ENCODE measurements at regions not wholly inside any gene's neighbourhood (a gene's known extent, or its start where the extent isn't known, plus 50 kb on each side); places are given as distances from the start of the nearest gene placed in this dataset.

DNA sequence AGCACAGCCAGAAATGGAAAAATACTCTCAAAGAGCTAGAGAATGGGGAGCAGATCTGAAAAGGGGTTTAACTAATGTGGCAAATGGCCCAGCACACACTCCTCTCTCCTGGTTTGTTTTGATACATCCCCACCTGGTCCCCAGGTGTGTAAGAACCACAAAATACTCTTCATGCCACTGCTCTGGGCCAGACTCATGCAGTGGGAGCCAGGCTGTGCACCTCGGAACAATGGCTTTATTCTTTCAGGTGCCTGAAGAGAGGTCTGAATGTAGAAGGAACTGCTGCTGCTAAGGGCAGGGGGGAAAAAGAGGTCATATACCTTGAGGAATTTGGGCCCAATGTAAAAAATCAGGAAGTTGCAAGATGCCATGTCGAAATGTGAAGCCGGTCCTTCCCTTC lies 123.9 kb upstream of the ADAMTSL1 start:
- no peak for DNase-seq (ENCODE audit: low read depth)

DNA sequence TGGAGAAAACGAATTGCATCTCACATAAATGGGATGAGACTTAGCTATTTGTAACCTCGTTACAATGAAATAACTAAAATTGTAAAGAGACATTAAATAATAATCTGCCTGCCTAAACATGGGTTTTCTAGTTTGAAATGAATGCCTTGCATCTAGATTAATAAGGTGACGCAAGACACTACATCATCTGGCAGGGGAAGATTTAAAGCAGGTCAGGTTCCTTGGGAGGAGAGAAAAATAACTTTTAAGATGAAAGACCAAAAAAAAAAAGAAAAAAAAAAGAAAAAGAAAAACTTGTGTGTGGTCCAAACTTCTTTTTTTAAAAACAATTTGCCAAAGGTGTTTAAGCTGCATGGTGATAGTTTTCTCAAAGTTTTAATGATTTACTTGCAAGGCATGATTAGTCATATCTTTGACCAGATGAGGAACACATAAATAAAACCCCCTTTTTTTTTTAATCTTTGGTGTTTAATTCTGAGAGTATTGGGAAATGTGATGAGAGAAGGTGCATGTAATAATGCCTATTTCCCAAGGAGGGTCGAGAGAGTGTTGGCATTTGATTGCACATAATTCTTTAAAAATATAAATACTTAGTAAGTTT lies 122.9 kb upstream of the ADAMTSL1 start:
- DNase-seq (ENCODE audit: low read depth): no peak

DNA sequence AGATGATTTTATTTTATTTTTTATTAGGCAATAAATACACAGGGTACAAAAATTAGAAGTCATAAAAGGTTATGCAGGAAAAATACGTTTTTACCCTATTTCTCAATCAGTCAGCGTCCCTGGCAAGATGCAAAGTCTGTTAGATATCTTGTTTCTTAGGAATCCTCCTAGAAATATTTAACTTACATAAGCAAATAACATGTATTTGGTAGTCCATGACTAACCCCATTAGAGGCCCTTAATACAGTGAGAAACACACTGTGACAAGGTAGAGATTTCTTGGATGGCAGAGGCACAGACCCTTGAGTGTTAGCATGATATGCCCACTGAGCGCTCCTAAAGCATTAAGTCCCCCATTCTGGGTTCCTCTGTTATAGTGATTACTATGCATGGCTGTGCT lies 121.2 kb upstream of the ADAMTSL1 start:
- no peak for DNase-seq (ENCODE audit: low read depth)

DNA sequence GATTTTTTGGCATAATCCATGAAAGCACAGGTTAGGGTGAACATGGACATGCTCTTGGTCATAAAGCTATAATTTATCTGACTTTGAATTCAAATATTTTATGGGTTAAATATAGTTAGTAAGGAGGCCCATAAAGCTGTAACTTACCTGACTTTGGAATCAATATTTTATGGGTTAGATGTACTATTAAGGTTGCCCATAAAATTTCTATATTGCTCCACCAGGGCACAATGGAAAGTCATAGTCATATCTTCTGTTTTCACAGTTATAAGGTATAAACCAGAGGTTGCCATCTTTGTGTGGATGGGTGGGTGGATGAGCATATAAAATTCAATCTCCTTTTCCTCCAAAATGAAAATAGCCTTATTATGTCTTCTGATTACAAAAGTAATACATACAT lies 120.5 kb upstream of the ADAMTSL1 start:
- DNase-seq (ENCODE audit: low read depth): no peak

DNA sequence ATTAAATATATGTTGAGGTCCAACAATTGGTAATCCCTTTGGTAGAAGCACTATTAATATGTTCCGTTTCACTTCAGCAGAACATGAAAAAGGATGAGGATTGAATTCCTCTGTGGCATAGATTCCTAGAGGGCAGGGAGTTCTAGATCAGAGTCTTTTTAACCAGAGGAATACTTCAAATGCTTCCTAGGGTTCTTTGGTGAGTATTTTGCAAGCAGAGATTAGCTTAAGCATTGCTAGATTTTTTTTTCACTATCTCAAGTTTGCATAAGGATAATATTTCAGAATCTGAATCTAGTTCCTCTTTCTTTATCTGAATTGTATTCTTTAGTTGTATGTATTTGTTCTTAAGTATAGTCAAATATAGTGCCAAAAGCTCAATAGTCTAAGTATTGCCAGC lies 116.6 kb upstream of the ADAMTSL1 start:
- DNase-seq (ENCODE audit: low read depth): no peak

DNA sequence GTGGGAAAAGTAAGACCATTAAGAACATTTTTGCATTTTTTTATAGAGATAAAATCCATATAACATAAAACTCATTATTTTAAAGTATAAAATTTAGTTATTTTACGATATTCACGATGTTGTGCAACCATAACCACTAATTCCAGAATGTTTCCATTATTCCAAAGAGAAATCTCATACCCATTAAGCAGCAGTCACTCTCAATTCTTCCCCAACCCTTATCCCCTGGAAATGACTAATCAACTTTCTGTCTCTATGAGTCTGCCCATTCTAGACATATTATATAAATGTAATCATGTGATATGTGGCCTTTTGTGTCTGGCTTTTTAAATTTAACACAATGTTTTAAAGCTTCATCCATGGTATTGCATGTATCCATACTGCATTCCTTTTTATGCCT lies 115.6 kb upstream of the ADAMTSL1 start:
- no peak for DNase-seq (ENCODE audit: low read depth)

DNA sequence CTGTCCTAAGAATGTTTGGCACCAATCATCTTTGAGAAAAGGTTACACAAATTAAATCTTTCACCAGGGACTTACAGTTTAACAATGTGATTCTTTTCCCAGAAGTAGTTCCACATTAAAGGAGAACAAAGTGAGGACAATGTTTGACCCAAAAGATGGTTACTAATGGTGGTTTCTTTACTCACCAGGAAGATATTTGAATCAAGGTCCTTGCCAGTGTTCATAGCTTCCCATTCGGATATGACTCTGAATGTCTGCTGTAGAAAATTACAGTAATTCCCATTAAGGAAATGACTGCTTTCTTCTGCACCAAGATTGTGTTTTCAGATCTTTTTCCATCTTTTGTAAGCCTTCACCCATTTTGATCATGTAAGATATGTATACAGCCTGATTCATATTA lies 114.6 kb upstream of the ADAMTSL1 start:
- DNase-seq (ENCODE audit: low read depth): no peak

DNA sequence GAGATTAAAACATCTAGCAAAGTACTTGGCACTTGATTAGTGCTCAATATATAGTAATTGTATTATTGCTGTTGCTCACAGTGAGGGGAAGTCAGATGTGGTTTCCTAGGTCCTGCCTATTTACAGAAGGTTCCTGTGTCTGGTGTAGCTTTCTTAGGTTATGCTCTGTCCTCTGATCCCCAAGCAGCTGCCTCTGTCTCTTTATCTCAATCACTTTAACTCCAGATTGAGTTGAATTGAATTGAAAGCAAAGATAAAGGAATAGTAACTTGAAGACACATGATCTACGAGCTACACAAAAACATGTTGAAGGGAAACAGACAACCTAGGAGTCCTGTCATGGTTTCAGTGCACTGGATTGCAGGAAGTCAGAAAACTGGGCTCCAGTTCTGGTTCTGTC lies 113.9 kb upstream of the ADAMTSL1 start:
- no peak for DNase-seq (ENCODE audit: low read depth)

DNA sequence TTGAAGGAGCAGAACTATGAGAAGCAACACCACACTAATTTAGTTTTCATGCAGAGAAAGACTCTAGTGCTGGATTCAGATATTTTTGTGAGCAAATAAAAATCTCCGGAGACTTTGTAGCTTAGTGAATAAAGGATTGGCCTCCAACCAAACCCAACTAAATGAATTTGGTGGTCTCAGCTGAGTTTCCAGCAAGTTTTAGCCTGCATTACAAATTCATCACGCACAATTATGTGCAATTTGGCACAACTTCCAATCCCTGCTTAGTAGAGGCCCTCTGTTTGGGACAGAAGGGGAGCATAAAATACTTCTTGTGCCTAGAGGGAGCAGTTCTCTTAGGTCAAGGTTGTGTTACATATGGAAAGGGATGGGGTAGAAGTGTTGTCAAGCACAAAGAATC lies 112.3 kb upstream of the ADAMTSL1 start:
- DNase-seq (ENCODE audit: low read depth): no peak

DNA sequence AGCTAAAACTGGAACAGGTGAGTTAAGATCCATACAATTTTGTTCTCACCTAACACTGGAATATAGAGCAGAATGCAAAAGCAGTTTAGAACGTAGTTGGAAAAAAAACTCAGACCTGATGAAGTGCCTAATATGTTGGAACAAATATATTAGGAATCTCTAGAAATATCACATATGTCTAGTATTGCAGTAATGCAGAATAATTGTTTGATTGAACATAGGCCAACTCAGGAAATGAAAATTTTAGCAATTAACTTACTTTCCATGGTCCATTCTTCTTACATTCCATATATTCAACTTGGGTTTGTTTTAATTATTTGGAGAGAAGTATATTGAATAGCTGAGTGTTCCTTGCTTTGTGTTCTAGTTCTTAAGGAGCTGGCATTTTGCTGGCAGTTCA lies 111.8 kb upstream of the ADAMTSL1 start:
- DNase-seq (ENCODE audit: low read depth): no peak

DNA sequence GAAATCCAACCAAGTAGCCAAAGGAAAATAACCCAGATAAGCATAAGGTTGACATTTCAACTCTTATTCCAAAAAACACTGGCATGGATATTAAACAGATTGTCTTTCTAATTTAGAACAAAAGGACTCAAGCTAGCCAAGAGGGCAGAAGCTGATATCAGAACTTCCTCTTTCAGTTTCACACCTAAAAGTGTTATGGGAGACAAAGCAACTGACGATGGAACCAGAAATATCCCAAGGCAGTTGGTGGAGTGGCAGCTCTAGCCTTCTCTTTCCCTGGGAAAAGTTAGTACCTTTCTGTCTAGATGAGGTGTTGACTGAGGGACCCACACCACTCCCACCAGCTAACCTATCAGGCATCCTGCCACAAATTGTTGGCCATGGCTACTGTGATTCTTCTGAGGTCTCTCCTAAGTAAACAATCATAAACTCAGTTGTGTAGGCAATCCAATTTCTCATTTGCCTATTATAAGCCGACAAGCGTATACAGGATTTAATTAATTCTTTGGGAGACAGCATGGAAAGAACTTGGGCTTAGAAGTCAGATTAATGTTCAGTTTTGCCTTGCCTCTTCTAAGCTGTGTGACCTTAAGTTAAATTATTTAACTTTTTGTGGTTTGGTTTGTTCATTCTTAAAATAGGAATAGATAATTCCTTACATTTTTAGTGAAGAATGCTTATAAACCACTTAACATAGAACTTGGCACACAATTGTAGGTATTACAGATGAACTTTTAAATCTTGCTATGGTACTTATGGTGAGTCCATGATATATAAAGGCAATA lies 110.9 kb upstream of the ADAMTSL1 start:
- no peak for DNase-seq (ENCODE audit: low read depth)

DNA sequence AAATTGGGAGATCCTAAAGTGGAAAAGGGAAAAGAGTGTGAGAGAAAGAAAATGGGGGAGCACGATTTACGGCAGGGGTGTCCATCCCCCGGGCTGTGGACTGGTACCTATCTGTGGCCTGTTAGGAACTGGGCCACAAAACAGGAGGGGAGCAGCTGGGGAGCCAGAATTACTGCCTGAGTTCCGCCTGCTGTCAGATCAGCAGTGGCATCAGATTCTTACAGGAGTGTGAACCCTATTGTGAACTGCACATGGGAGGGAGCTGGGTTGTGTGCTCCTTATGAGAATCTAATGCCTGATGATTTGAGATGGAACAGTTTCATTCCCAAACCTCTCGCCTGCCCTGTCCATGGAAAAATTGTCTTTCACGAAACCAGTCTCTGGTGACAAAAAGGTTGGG lies 108.3 kb upstream of the ADAMTSL1 start:
- DNase-seq (ENCODE audit: low read depth): no peak

DNA sequence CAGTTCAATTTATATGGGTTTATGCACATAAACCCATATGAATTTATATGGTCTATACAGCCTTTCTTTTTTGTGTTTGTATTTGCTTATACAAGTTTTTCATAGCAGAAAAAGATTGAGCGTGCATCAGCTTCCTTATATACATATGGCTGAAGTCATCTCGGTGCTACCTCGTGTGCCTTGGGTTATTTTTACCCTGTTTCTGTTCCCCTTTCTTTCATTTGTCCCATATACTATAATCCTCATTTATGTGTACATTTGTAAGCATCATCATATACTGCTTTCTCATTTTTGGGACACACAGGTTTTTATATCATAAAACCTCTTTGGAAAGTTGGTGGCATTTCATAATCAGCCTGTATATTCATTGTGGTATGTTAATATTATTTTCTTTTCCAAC lies 107.8 kb upstream of the ADAMTSL1 start:
- DNase-seq (ENCODE audit: low read depth): no peak

DNA sequence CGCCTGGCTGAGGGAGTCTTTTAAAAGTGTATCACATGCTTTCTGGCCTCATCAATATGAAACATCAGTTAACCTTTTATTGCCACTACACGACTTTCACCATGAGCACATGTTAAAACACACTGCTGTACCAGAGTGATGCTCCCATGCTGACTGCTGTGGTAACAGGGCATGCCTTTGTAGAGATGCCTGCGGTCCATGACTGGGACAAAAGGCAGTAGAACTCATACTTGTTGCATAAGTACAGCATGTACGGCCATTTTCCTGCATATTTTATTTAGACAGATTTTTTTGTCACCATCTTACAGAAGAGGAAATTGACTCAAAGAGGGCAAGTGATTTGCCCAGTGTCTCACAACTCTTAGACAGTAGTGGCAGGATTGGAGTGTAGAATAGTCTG lies 105.7 kb upstream of the ADAMTSL1 start:
- no peak for DNase-seq (ENCODE audit: low read depth)

DNA sequence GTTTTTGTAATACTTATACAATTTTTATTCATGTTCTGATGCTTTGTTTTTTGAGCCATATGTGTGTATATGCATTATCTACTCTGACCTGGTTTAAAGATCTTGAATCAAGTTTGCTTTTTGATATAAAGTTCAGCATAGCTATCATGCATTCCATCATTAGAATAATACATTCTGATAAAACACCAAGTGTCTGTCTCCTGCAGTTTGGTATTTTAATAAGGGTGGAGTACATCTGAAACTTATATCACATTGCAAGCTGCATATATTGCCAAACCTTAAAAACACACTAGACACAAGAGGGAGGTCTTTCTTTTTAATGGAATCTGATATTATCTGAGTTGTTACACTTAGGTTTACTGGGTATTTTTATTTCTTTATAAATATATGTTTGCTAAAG lies 102.8 kb upstream of the ADAMTSL1 start:
- DNase-seq (ENCODE audit: low read depth): no peak

DNA sequence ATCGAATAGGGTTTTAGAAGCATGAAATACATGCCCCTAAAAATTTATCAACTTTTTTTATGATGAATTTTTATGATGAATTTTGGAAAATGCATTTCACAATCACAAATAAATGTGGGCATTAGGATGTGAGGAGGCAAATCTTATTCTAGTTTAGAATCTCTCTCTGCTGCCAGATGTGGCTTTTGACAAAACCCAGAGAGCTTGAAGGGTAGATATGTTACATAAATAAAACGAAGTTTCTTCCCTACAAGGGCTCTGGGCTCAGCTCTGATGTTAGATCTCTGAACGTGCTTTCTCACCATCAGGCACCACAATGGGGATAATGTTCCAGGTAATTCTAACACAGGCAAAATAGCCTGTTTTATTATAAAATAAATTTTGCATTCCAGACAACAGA lies 102.3 kb upstream of the ADAMTSL1 start:
- DNase-seq (ENCODE audit: low read depth): no peak

DNA sequence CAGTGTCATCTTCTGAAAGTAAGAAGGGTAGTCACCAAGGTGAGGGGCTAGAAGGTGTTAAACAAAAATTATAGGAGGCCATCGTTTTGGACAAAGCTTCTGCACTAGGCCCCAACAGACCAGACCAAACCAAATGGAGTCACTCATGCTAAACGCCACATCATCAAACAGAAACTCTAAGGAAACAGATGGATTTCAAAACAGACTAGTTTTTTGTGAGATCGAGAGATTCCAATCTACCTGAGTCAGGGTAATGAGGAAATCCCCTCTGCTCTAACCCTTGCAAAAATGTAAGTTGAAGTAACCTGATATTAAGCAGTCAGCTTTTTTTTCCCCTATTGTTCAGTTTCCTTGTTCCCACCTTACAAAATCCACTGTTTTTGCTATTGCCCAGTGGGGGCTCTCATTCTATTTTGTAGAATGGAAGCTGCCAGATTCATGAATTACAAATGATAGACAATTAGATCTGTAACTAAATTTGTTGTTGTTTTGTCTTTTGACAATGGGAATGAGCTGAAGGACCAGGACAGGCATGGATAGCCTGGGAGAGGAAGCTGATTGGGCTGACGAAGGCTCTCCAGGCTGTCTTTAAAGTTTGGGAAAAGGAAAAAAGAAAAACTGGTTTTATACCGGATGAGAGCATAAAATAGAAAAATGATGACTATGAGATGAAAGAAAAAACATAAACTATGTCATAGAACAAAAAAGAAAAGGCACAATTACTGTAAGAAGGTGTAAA lies 94.7 kb upstream of the ADAMTSL1 start:
- no peak for DNase-seq (ENCODE audit: low read depth)

DNA sequence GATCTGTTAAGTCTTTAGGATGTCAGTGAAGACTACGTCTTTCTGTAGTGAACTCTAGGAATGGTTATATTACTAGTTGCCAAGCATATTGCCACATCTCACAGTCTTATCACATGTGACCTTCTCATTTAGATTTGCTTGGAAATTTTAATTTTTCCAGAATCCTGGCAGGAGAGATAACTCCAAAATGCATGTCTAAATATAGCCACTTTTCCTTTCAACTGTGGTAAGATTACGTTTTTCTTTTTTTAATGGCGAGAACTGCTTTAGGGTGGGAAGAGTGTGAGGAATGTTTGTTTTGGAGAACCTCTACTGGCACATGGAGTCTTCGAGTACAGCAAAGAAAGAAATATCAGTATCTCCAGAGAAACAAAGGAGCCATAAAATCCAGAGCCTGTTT lies 91.7 kb upstream of the ADAMTSL1 start:
- DNase-seq (ENCODE audit: low read depth): no peak

DNA sequence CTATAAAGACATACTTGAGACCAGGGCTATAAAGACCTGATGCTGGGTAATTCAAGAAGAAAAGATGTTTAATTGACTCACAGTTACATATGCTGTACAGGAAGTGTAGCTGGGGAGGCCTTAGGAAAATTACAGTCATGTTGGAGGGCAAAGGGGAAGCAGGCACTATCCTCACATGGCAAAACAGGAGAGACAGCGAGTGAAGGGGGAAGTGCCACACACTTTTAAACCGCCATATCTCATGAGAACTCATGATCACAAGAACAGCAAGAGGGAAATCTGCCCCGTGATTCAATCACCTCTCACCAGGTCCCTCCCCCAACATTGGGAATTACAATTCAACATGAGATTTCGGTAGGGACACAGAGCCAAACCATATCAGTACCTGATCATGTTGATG lies 89.9 kb upstream of the ADAMTSL1 start:
- no peak for DNase-seq (ENCODE audit: low read depth)

DNA sequence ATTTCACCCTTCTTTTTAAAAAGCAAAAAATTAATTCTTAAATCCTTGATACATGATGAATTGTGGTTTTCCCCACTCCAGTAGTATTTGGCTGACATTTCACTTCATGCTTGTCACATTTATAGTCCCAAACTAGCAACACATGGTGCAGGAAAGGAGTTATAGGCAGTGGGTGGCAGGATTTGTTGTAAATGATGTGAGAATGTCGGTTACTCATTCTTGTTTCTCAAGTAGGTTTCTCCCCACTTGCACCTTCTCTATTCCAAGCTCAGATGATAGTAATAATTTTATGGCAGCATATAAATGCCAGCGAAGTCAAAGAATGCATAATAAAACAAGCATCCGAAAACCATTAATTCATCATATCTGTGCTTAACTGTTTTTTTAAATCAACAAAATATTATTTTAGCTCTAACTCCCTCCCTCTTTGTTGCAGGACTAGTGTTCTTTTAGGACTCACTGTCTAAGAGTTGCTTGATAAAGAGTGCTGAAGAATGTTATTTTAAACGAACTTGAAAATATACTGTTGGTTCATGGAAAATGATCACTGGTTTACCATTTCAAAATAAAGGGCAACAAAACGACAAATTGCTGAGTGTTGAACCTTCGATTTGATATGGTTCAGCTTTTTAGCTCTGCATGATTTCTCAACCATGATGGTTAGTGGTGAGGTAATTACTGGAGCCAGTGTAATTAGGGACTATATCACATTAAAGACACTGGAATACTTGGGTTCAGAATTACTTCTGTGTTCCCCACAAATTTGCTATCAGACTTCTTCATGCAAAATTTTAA lies 88.1 kb upstream of the ADAMTSL1 start:
- DNase-seq (ENCODE audit: low read depth): no peak

DNA sequence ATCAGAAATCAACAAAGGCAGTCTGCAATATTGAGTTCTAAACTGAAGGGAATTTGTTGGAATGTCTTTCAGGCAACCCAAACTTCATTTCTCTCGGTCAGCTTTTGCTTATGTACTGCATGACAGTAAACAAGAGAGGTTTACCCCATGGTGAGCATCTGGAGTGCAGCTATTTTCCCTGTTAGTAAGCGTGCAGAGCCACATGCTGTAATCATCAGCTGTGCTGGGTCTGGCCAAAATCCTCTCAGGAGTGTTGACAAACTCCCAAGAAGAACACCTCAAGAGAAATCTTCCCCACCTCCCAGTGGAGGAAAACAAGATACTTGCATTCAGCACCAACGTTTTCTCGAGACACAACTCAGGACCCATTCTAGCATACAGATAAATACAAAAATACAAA lies 83.6 kb upstream of the ADAMTSL1 start:
- no peak for DNase-seq (ENCODE audit: low read depth)

DNA sequence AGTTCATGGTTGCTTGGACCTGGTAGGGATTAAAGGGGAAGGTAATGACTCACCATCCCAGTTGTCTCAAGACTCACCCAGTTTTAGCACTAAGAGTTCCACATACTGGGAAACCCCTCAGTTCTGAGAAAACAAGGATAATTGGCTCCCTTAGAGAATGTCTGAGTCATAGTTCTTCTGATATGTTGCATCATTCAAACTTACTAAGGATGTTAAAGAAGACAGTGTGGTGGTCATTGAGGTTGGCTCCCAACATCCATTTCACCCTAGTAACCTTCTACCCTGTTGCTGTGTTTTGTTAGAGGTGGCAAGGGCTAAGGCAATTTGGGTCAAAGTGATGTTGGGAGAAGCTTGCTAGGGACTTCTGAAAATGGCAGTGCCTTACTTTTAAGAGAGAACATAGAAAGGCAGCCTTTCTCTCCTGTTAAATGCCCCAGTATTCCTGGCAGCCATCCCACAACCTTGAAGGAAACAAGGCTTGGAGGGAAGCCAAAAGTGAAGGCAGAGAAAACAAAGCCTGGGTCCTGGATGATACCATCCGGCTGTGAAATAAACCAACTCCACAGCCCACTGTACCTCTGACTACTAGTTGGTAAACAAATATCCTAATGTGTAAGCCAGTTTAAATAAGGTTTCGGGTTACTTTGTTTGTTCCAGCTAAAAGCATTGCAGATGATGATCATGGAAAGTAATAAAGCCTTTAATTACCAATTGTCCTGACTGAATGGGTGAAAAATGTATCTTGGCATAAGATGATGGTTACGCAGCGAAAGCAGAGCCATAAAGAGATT lies 80.4 kb upstream of the ADAMTSL1 start:
- DNase-seq (ENCODE audit: low read depth): no peak
